Lower lobe of right lung (tissue), 2 donors: ENCODE measurements at regions not wholly inside any gene's neighbourhood (a gene's known extent, or its start where the extent isn't known, plus 50 kb on each side); places are given as distances from the start of the nearest gene placed in this dataset.

Source experiments
- ATAC-seq, 2 donors: fragments of 200-7000 bp; cut with Tn5 transposase; one replicate each; pipeline ENCODE4 v1.9.1; 2020 to 2022; ENCODE audit warnings: mild to moderate bottlenecking in 2 of 2, moderate library complexity in 2 of 2
- DNase-seq: peaks from one replicate; pipeline ENCODE4 v3.0.0-alpha.2; 2020
- H3K27ac ChIP-seq: fragments of 200-600 bp; one replicate; pipeline ENCODE4 v1.8.0; 2022
- H3K27me3 ChIP-seq: fragments of 200-600 bp; one replicate; pipeline ENCODE4 v1.8.0; 2022; ENCODE audit warnings: low read depth
- H3K36me3 ChIP-seq: fragments of 200-600 bp; one replicate; pipeline ENCODE4 v1.8.0; 2022; ENCODE audit warnings: mild to moderate bottlenecking
- H3K4me1 ChIP-seq: fragments of 200-600 bp; one replicate; pipeline ENCODE4 v1.8.0; 2022
- H3K4me3 ChIP-seq: fragments of 200-600 bp; one replicate; pipeline ENCODE4 v1.8.0; 2022; ENCODE audit warnings: mild to moderate bottlenecking
- H3K9me3 ChIP-seq: fragments of 200-600 bp; one replicate; pipeline ENCODE4 v1.8.0; 2022
- intact Hi-C: fragments of 100-400 bp; cut with DNase I; formaldehyde crosslinking; loops from one replicate; pipeline ENCODE4 v1.11.0; 2022
- TF ChIP-seq, protein P1 (sequence below): fragments of 200-600 bp; IDR thresholded peaks from one replicate; pipeline ENCODE4 v1.8.0; 2022; ENCODE audit warnings: antibody characterized with exemption, mild to moderate bottlenecking
- donor health status: DM: no; HTN: yes; CAD: no; lungs with severe emphysema.

DNA sequence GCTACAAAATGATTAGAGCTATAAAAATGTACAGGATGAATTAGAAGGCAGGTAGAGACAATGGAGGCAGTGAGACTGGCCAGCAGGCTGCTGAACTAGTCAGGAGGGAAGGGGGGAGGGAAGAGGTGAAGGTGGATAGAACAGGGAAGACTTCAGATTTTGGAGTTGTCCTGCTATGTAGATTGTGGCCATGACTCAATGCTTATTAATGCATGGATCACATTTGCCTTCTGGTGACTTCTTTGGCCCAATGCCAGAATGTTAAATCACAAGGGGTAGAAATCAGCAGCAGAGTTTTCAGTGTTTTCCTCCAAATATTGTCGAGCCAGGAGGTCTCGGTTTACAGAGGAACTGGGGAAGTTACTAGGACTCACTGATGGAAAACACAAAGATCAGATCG is 346.6 kb downstream of the AASDHPPT start:
- Histone ChIP-seq H3K27me3 (no peaks in the 10 kb centered on the region), H3K9me3 (no peaks in the 10 kb centered on the region), H3K4me3 (no peak overlapping the region), H3K36me3 (no peaks in the 10 kb centered on the region), H3K4me1 (peaks cover 4% of the 10 kb centered on the region), H3K27ac (no peak overlapping the region)
- ATAC-seq = no peak
- TF ChIP-seq, protein P1, sequence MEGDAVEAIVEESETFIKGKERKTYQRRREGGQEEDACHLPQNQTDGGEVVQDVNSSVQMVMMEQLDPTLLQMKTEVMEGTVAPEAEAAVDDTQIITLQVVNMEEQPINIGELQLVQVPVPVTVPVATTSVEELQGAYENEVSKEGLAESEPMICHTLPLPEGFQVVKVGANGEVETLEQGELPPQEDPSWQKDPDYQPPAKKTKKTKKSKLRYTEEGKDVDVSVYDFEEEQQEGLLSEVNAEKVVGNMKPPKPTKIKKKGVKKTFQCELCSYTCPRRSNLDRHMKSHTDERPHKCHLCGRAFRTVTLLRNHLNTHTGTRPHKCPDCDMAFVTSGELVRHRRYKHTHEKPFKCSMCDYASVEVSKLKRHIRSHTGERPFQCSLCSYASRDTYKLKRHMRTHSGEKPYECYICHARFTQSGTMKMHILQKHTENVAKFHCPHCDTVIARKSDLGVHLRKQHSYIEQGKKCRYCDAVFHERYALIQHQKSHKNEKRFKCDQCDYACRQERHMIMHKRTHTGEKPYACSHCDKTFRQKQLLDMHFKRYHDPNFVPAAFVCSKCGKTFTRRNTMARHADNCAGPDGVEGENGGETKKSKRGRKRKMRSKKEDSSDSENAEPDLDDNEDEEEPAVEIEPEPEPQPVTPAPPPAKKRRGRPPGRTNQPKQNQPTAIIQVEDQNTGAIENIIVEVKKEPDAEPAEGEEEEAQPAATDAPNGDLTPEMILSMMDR = no peak
- DNase-seq = no peak
- intact Hi-C loops = no loop called here

DNA sequence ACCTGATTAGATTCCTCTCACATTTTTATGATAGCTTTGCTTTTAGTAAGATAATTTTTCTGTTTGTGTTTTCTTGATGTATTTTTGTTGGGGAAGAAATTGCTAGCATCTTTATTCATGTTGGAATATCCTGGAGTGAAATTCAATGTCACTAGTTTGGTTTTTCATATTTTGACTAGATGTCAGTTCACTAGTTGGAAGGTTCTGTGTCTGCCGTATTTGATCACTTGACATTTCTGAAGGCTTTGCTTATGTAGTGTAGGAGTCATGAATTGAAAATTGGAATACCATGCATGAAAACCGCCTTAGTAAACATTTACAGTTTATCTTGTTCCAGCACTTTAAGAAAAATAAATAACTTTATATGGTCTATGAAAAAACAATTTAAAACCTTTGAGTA is 348.4 kb downstream of the AASDHPPT start:
- Histone ChIP-seq H3K27ac (no peak overlapping the region), H3K36me3 (no peaks in the 10 kb centered on the region), H3K4me1 (no peaks in the 10 kb centered on the region), H3K27me3 (no peaks in the 10 kb centered on the region), H3K4me3 (no peak overlapping the region), H3K9me3 (no peaks in the 10 kb centered on the region)
- no peak for ATAC-seq
- TF ChIP-seq, protein P1 = no peak
- intact Hi-C loops = no loop called here
- DNase-seq = no peak

GRCh38 chr11:106426696-106427095 is 349.2 kb downstream of the AASDHPPT start:
- H3K36me3 ChIP-seq = no peaks in the 10 kb centered on the region
- H3K4me1 ChIP-seq = no peaks in the 10 kb centered on the region
- no peaks in the 10 kb centered on the region for H3K9me3 ChIP-seq
- no peaks in the 10 kb centered on the region for H3K27me3 ChIP-seq
- ATAC-seq (no peak), DNase-seq (no peak)
- no peak overlapping the region for H3K4me3 ChIP-seq
- intact Hi-C loops = no loop called here
- no peak overlapping the region for H3K27ac ChIP-seq
- TF ChIP-seq, protein P1 = no peak

- no peak overlapping the region for H3K4me3 ChIP-seq
- no peaks in the 10 kb centered on the region for H3K36me3 ChIP-seq
- no peak for DNase-seq
- intact Hi-C loops = no loop called here
- H3K4me1 ChIP-seq = no peaks in the 10 kb centered on the region
- no peak overlapping the region for H3K27ac ChIP-seq
- no peaks in the 10 kb centered on the region for H3K27me3 ChIP-seq
- H3K9me3 ChIP-seq = no peaks in the 10 kb centered on the region
- TF ChIP-seq, protein P1 = no peak
- ATAC-seq = no peak
These were observed 350.3 kb downstream of the AASDHPPT start for GRCh38 chr11:106427736-106428135.

DNA sequence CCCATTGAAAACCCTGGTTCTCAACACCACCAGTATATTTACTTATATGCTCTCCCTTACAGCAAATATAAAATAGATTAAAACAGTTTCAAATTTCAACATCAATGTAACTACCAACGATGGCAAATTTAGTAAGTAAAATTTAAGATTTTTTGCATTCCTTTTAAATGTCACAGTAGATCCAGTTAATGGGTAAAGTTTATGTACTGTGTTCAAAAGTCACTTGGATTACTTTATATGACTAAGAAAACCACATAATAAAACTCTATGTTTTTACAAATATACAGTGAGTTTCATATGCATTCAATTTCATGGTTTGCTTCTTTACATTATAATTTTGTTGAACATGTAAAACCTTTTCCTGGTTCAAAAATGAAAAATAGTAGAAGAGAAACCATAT is 364.6 kb downstream of the AASDHPPT start:
- intact Hi-C loops = no loop called here
- no peaks in the 10 kb centered on the region for H3K9me3 ChIP-seq
- H3K27me3 ChIP-seq = no peaks in the 10 kb centered on the region
- H3K27ac ChIP-seq = no peak overlapping the region
- H3K4me1 ChIP-seq = peaks cover 6% of the 10 kb centered on the region
- H3K36me3 ChIP-seq = no peaks in the 10 kb centered on the region
- no peak overlapping the region for H3K4me3 ChIP-seq
- DNase-seq (no peak), ATAC-seq (no peak)
- TF ChIP-seq, protein P1 = no peak

GRCh38 chr11:106446302-106446701 is 368.8 kb downstream of the AASDHPPT start:
- intact Hi-C loops = no loop called here

More at GRCh38 chr11:106446302-106446701, 368.8 kb downstream of the AASDHPPT start:
- H3K27me3 ChIP-seq = no peaks in the 10 kb centered on the region
- no peak overlapping the region for H3K4me3 ChIP-seq
- no peak for DNase-seq
- H3K4me1 ChIP-seq = peaks cover 7% of the 10 kb centered on the region
- TF ChIP-seq, protein P1 = no peak
- ATAC-seq = no peak
- H3K36me3 ChIP-seq = no peaks in the 10 kb centered on the region
- no peaks in the 10 kb centered on the region for H3K9me3 ChIP-seq
- H3K27ac ChIP-seq = no peak overlapping the region
